Psoas muscle (tissue), 7 donors: ENCODE measurements at regions not wholly inside any gene's neighbourhood (a gene's known extent, or its start where the extent isn't known, plus 50 kb on each side); places are given as distances from the start of the nearest gene placed in this dataset.

Source experiments
- ATAC-seq, 4 donors: fragments of 200-7000 bp; cut with Tn5 transposase; one replicate each; pipeline ENCODE4 v1.9.1; 2020; ENCODE audit warnings: moderate library complexity in 3 of 4, mild to moderate bottlenecking in 2 of 4
- DNase-seq, 2 donors: peaks; one replicate each; pipeline ENCODE4 v3.0.0-alpha.2; 2020
- H3K27ac ChIP-seq: fragments of 200-600 bp; one replicate; pipeline ENCODE4 v1.8.0; 2022
- H3K27me3 ChIP-seq, 3 donors: fragments of 200-600 bp in 1 of 3; one replicate each; pipeline versions ENCODE4 v1.6.1 to v1.8.0; 2013 to 2022; ENCODE audit warnings: low read length in 2 of 3, mild to moderate bottlenecking in 2 of 3, moderate library complexity in 1 of 3; ENCODE audit not compliant: insufficient read depth in 3 of 3
- H3K36me3 ChIP-seq, 2 donors: fragments of 200-600 bp in 1 of 2; one replicate each; pipeline versions ENCODE4 v1.6.1 to v1.8.0; 2013 to 2022; ENCODE audit warnings: low read depth in 1 of 2, mild to moderate bottlenecking in 1 of 2, moderate library complexity in 1 of 2; ENCODE audit not compliant: insufficient read depth in 1 of 2
- H3K4me1 ChIP-seq: fragments of 200-600 bp; one replicate; pipeline ENCODE4 v1.8.0; 2022
- H3K4me3 ChIP-seq: fragments of 200-600 bp; one replicate; pipeline ENCODE4 v1.8.0; 2022; ENCODE audit warnings: mild to moderate bottlenecking
- H3K9me3 ChIP-seq: fragments of 200-600 bp; one replicate; pipeline ENCODE4 v1.8.0; 2022
- WGBS, 3 donors: extraction: QIAGEN DNeasy Blood & Tissue Kit; methylation state at CpG; one replicate each; pipeline versions ENCODE4 v1.1.6 to v1.1.7; 2013; 5-methylcytosine and 5-hydroxymethylcytosine counted together
- intact Hi-C, 2 donors: fragments of 100-400 bp; cut with DNase I; formaldehyde crosslinking; loops; one replicate each; pipeline versions ENCODE4 v1.11.0 to v1.14.2; 2022
- TF ChIP-seq, protein P1 (sequence below): fragments of 200-600 bp; IDR thresholded peaks from one replicate; pipeline ENCODE4 v1.8.0; 2022; ENCODE audit warnings: antibody characterized with exemption
- donor health status: healthy with polysubstance abuse.
- donor health status: DM: no; HTN: no; CAD: no; lungs with moderate emphysema.
- donor health status: Bipolar disorder and iron deficiency.
- donor health status: healthy.
- donor health status: DM: yes; HTN: yes; CAD: no.
- donor health status: DM: no; HTN: no; CAD: no.
- donor health status: DM: yes; HTN: yes; CAD: no.

- WGBS, 3 donors: 66 to 73% (median 72%) methylated on average over 2 of the region's 2 CpGs
- Histone ChIP-seq H3K27ac (no peak overlapping the region), H3K27me3 (no peaks in the 10 kb centered on the region), H3K4me1 (no peaks in the 10 kb centered on the region), H3K4me3 (no peak overlapping the region), H3K36me3 (no peaks in the 10 kb centered on the region), H3K9me3 (no peaks in the 10 kb centered on the region)
- intact Hi-C loops: no loop called here
- DNase-seq (no peak), ATAC-seq (no peak)
- TF ChIP-seq, protein P1, sequence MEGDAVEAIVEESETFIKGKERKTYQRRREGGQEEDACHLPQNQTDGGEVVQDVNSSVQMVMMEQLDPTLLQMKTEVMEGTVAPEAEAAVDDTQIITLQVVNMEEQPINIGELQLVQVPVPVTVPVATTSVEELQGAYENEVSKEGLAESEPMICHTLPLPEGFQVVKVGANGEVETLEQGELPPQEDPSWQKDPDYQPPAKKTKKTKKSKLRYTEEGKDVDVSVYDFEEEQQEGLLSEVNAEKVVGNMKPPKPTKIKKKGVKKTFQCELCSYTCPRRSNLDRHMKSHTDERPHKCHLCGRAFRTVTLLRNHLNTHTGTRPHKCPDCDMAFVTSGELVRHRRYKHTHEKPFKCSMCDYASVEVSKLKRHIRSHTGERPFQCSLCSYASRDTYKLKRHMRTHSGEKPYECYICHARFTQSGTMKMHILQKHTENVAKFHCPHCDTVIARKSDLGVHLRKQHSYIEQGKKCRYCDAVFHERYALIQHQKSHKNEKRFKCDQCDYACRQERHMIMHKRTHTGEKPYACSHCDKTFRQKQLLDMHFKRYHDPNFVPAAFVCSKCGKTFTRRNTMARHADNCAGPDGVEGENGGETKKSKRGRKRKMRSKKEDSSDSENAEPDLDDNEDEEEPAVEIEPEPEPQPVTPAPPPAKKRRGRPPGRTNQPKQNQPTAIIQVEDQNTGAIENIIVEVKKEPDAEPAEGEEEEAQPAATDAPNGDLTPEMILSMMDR: no peak
Measured at GRCh38 chr4:181479141-181479540, 764.1 kb upstream of the TENM3 start.

DNA sequence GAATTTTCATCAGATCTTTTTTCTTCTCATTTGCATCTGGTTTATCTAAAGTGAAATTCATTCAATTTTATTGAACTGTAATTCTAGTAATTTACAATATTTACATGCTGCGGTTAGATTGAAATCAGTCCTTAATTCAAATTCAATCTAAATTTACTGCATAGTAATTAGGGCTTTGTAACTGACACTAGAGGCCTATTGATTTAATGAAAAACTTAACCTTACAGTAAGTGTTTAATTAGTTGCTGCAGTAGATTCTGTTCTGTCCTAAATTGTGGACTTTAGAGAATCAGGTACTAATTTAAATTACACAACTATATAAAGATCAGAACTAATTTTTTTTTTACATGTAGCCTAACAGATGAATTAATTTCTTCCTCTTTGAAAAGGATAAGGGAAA is 758.8 kb upstream of the TENM3 start:
- 89 to 92% (median 91%) methylated on average over 1 of the region's 1 CpG for WGBS, 3 donors
- no peaks in the 10 kb centered on the region for H3K27me3 ChIP-seq
- H3K4me3 ChIP-seq: no peak overlapping the region
- H3K36me3 ChIP-seq: no peaks in the 10 kb centered on the region
- H3K27ac ChIP-seq: no peak overlapping the region
- no peak for DNase-seq
- H3K4me1 ChIP-seq: no peaks in the 10 kb centered on the region
- TF ChIP-seq, protein P1: no peak
- no peaks in the 10 kb centered on the region for H3K9me3 ChIP-seq
- intact Hi-C loops: no loop called here
- ATAC-seq: no peak

DNA sequence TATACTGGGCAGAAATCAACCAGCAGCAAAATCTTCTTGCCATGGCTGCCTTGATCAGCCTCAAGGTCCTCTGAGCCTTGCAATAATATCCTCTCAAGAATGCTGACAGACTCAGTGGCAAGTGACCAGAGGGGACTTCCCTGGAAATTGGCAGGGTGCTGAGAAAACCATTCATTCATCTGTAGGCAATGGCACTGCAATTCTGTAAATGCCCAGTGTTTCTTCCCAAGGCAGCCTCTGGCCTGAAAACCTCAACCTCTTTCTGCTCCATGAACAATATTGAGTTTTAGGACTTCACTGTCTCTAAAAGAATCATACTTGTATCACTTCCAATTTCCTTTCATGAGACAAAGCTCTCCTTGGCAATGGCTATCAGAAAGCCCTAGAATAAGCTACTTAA is 754.3 kb upstream of the TENM3 start:
- H3K9me3 ChIP-seq: no peaks in the 10 kb centered on the region
- no peak overlapping the region for H3K27ac ChIP-seq
- TF ChIP-seq, protein P1: no peak
- intact Hi-C loops: no loop called here
- no peaks in the 10 kb centered on the region for H3K4me1 ChIP-seq
- ATAC-seq (no peak), DNase-seq (no peak)
- H3K27me3 ChIP-seq: no peaks in the 10 kb centered on the region
- no peak overlapping the region for H3K4me3 ChIP-seq
- no peaks in the 10 kb centered on the region for H3K36me3 ChIP-seq

- no peaks in the 10 kb centered on the region for H3K27me3 ChIP-seq
- no peaks in the 10 kb centered on the region for H3K4me1 ChIP-seq
- no peak for DNase-seq
- 76 to 92% (median 82%) methylated on average over 1 of the region's 1 CpG for WGBS, 3 donors
- H3K9me3 ChIP-seq: peaks cover 12% of the 10 kb centered on the region
- no peak overlapping the region for H3K27ac ChIP-seq
- H3K4me3 ChIP-seq: no peak overlapping the region
- H3K36me3 ChIP-seq: no peaks in the 10 kb centered on the region
- intact Hi-C loops: no loop called here
- TF ChIP-seq, protein P1: no peak
- no peak for ATAC-seq
Measured at GRCh38 chr4:181498148-181498547, 745.1 kb upstream of the TENM3 start.

- ATAC-seq (no peak), DNase-seq (no peak)
- TF ChIP-seq, protein P1: no peak
- intact Hi-C loops: no loop called here
- Histone ChIP-seq H3K36me3 (no peaks in the 10 kb centered on the region), H3K9me3 (peaks cover 12% of the 10 kb centered on the region), H3K4me1 (no peaks in the 10 kb centered on the region), H3K27ac (no peak overlapping the region), H3K27me3 (no peaks in the 10 kb centered on the region), H3K4me3 (no peak overlapping the region)
- 84 to 92% (median 86%) methylated on average over 8 of the region's 8 CpGs for WGBS, 3 donors
Measured at GRCh38 chr4:181502611-181503010, 740.6 kb upstream of the TENM3 start.
